ENCODE measurements at regions not wholly inside any gene's neighbourhood (a gene's known extent, or its start where the extent isn't known, plus 50 kb on each side); places are given as distances from the start of the nearest gene placed in this dataset.

DNA sequence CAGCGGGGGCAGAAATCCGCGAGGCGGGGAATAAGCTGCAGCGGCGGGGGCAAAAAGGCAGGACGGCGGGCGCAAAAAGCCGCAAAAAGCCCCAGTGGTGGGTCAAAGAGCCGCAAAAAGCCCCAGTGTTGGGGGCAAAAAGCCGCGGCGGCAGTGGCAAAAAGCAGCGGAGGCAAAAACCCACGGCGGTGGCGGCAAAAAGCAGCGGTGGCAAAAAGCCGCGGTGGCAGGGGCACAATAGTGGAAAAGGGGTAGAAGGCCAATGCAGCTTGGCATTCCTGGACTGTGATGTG lies 525.3 kb downstream of the ZNF33B start:
- no peaks in the 10 kb centered on the region for H3K27me3 ChIP-seq (ENCODE audit: control insufficient read depth, low read length)
- H3K4me3 ChIP-seq (ENCODE audit: low read length), result no peak overlapping the region
- no peaks in the 10 kb centered on the region for H3K9me2 ChIP-seq (replicated peaks; ENCODE audit: control insufficient read depth, low read length)
- no peaks in the 10 kb centered on the region for H3K36me3 ChIP-seq (ENCODE audit: control insufficient read depth, low read length)
- no peaks in the 10 kb centered on the region for H3K4me1 ChIP-seq (ENCODE audit: control insufficient read depth, low read length)
- H3F3A ChIP-seq (ENCODE audit: control insufficient read depth, insufficient read depth), result no peaks in the 10 kb centered on the region
- TF ChIP-seq, protein P1, sequence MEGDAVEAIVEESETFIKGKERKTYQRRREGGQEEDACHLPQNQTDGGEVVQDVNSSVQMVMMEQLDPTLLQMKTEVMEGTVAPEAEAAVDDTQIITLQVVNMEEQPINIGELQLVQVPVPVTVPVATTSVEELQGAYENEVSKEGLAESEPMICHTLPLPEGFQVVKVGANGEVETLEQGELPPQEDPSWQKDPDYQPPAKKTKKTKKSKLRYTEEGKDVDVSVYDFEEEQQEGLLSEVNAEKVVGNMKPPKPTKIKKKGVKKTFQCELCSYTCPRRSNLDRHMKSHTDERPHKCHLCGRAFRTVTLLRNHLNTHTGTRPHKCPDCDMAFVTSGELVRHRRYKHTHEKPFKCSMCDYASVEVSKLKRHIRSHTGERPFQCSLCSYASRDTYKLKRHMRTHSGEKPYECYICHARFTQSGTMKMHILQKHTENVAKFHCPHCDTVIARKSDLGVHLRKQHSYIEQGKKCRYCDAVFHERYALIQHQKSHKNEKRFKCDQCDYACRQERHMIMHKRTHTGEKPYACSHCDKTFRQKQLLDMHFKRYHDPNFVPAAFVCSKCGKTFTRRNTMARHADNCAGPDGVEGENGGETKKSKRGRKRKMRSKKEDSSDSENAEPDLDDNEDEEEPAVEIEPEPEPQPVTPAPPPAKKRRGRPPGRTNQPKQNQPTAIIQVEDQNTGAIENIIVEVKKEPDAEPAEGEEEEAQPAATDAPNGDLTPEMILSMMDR (IDR thresholded peaks at IDR 0.05; ENCODE audit: low read depth, low read length, poor library complexity, severe bottlenecking), result no peak
- TF ChIP-seq EZH2phosphoT487 (IDR thresholded peaks at IDR 0.05; ENCODE audit: borderline replicate concordance, low read length), result no peak
- H3K79me2 ChIP-seq (ENCODE audit: control insufficient read depth, low read length), result no peaks in the 10 kb centered on the region
- no peaks in the 10 kb centered on the region; the same call in 1 of the 2 replicates for H3K9me3 ChIP-seq (ENCODE audit: control insufficient read depth, insufficient read depth, low read length)
- H3K27ac ChIP-seq (ENCODE audit: low read depth, low read length), result no peak overlapping the region
- no peaks in the 10 kb centered on the region for H4K20me1 ChIP-seq (ENCODE audit: control insufficient read depth, insufficient read depth, low read depth, low read length)
- H3K4me2 ChIP-seq (ENCODE audit: low read length), result no peak overlapping the region

DNA sequence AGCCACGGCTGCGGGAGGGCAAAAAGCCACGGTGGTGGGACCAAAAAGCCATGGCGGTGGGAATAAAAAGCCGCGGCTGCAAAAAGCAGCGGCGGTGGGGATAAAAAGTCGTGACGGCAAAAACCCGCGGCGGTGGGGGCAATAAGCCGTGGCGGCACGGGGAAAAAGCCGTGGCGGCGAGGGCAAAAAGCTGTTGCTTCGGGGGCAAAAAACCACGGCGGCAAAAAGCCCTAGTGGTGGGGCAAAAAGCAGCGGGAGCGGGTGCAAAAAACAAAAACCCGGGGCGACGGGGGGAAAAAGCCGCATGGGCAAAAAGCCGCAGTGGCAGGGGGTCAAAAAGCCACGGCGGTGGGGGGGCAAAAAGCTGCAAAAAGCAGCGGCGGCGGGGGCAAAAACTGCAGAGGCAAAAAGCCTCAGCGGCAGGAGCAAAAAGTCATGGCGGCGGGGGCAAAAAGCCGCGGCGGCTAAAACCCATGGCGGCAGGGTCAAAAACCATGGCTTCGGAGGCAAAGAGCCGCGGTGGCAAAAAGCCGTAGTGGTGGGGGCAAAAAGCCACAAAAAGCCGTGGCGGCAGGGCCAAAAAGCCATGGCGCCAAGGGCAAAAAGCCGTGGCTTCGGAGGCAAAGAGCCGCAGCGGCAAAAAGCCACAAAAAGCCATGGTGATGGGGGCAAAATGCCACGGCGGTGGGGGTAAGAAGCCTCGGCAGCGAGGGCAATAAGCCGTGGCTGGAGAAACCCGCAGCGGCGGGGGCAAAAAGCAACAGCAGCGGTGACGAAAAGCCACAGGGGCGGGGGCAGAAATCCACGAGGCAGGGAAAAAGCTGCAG lies 525.8 kb downstream of the ZNF33B start:
- Histone ChIP-seq H3K36me3 (ENCODE audit: control insufficient read depth, low read length) (no peaks in the 10 kb centered on the region), H4K20me1 (ENCODE audit: control insufficient read depth, insufficient read depth, low read depth, low read length) (no peaks in the 10 kb centered on the region), H3K4me1 (ENCODE audit: control insufficient read depth, low read length) (no peaks in the 10 kb centered on the region), H3K27ac (ENCODE audit: low read depth, low read length) (no peak overlapping the region), H3F3A (ENCODE audit: control insufficient read depth, insufficient read depth) (no peaks in the 10 kb centered on the region), H3K79me2 (ENCODE audit: control insufficient read depth, low read length) (no peaks in the 10 kb centered on the region), H3K4me2 (ENCODE audit: low read length) (no peak overlapping the region), H3K27me3 (ENCODE audit: control insufficient read depth, low read length) (no peaks in the 10 kb centered on the region), H3K9me2 (replicated peaks; ENCODE audit: control insufficient read depth, low read length) (no peaks in the 10 kb centered on the region), H3K9me3 (ENCODE audit: control insufficient read depth, insufficient read depth, low read length) (no peaks in the 10 kb centered on the region; the same call in 1 of the 2 replicates), H3K4me3 (ENCODE audit: low read length) (no peak overlapping the region)
- TF ChIP-seq, protein P1 (IDR thresholded peaks at IDR 0.05; ENCODE audit: low read depth, low read length, poor library complexity, severe bottlenecking), result no peak
- TF ChIP-seq EZH2phosphoT487 (IDR thresholded peaks at IDR 0.05; ENCODE audit: borderline replicate concordance, low read length), result no peak

GRCh38 chr10:42111661-42112330 lies 526.6 kb downstream of the ZNF33B start:
- H3K4me1 ChIP-seq (ENCODE audit: control insufficient read depth, low read length), result no peaks in the 10 kb centered on the region
- no peak overlapping the region for H3K27ac ChIP-seq (ENCODE audit: low read depth, low read length)
- no peak overlapping the region for H3K4me3 ChIP-seq (ENCODE audit: low read length)
- no peaks in the 10 kb centered on the region; the same call in 1 of the 2 replicates for H3K9me3 ChIP-seq (ENCODE audit: control insufficient read depth, insufficient read depth, low read length)
- H3K9me2 ChIP-seq (replicated peaks; ENCODE audit: control insufficient read depth, low read length), result no peaks in the 10 kb centered on the region
- H3F3A ChIP-seq (ENCODE audit: control insufficient read depth, insufficient read depth), result no peaks in the 10 kb centered on the region
- H3K36me3 ChIP-seq (ENCODE audit: control insufficient read depth, low read length), result no peaks in the 10 kb centered on the region
- H3K79me2 ChIP-seq (ENCODE audit: control insufficient read depth, low read length), result no peaks in the 10 kb centered on the region
- TF ChIP-seq, protein P1 (IDR thresholded peaks at IDR 0.05; ENCODE audit: low read depth, low read length, poor library complexity, severe bottlenecking), result no peak
- TF ChIP-seq EZH2phosphoT487 (IDR thresholded peaks at IDR 0.05; ENCODE audit: borderline replicate concordance, low read length), result no peak
- no peaks in the 10 kb centered on the region for H4K20me1 ChIP-seq (ENCODE audit: control insufficient read depth, insufficient read depth, low read depth, low read length)
- no peak overlapping the region for H3K4me2 ChIP-seq (ENCODE audit: low read length)
- no peaks in the 10 kb centered on the region for H3K27me3 ChIP-seq (ENCODE audit: control insufficient read depth, low read length)
